RKO (cell line): ENCODE measurements at regions not wholly inside any gene's neighbourhood (a gene's known extent, or its start where the extent isn't known, plus 50 kb on each side); places are given as distances from the start of the nearest gene placed in this dataset.
A peak's percentile ranks its signal among the peaks of the same experiment; 100 is the strongest.

Source experiments
- DNase-seq: peaks from one replicate; pipeline ENCODE4 v3.0.0-alpha.2; 2016; ENCODE audit warnings: low spot score

- no peak for DNase-seq
Observed at GRCh38 chr7:155920068-155920461, 107.8 kb upstream of the SHH start.

GRCh38 chr7:155919391-155920067 lies 107.3 kb upstream of the SHH start:
- DNase-seq: no peak

GRCh38 chr7:155918720-155919390 lies 106.6 kb upstream of the SHH start:
- peak; percentile 68 for DNase-seq

- no peak for DNase-seq
Observed at GRCh38 chr7:155917836-155918430, 105.7 kb upstream of the SHH start.

GRCh38 chr7:155916926-155917655 lies 104.8 kb upstream of the SHH start:
- DNase-seq: no peak

GRCh38 chr7:155914341-155914740 lies 102.1 kb upstream of the SHH start:
- DNase-seq: no peak

GRCh38 chr7:155913719-155914118 lies 101.5 kb upstream of the SHH start:
- DNase-seq: no peak

- DNase-seq: no peak
Observed at GRCh38 chr7:155913291-155913690, 101.0 kb upstream of the SHH start.

- DNase-seq: no peak
Observed at GRCh38 chr7:155911471-155912105, 99.3 kb upstream of the SHH start.

GRCh38 chr7:155908385-155908784 lies 96.1 kb upstream of the SHH start:
- DNase-seq: no peak

GRCh38 chr7:155907450-155908200 lies 95.4 kb upstream of the SHH start:
- no peak for DNase-seq

- DNase-seq: no peak
Observed at GRCh38 chr7:155901176-155901575, 88.9 kb upstream of the SHH start.

- no peak for DNase-seq
Observed at GRCh38 chr7:155899596-155899995, 87.3 kb upstream of the SHH start.

GRCh38 chr7:155897758-155898386 lies 85.6 kb upstream of the SHH start:
- no peak for DNase-seq

GRCh38 chr7:155896531-155897263 lies 84.4 kb upstream of the SHH start:
- no peak for DNase-seq

- DNase-seq: no peak
Observed at GRCh38 chr7:155893664-155894063, 81.4 kb upstream of the SHH start.

GRCh38 chr7:155893176-155893575 lies 80.9 kb upstream of the SHH start:
- no peak for DNase-seq

GRCh38 chr7:155889636-155890511 lies 77.6 kb upstream of the SHH start:
- DNase-seq: no peak

- DNase-seq: no peak
Observed at GRCh38 chr7:155887174-155887525, 74.9 kb upstream of the SHH start.
